Erythroblast (primary cell): ENCODE measurements at regions not wholly inside any gene's neighbourhood (a gene's known extent, or its start where the extent isn't known, plus 50 kb on each side); places are given as distances from the start of the nearest gene placed in this dataset.
"Not testable (repeated sequence)": the region's sequence is repeated elsewhere in the genome, so short reads cannot be mapped to it uniquely, and the experiment has no call there.

Experiments
- DNase-seq, 2 experiments: peaks; one replicate each; lab custom pipeline; 2025; lab: John Stamatoyannopoulos, UW
- GATA1 ChIP-seq: IDR thresholded peaks from 2 replicates; pipeline ENCODE4 v1.6.1; 2011; ENCODE audit warnings: low read depth, mild to moderate bottlenecking, control low read depth, low read length, moderate library complexity
- POLR2A ChIP-seq: IDR thresholded peaks from 2 replicates; pipeline ENCODE4 v1.6.1; 2011; ENCODE audit warnings: mild to moderate bottlenecking, low read length

GRCh38 chr3:106457281-106458180 is 588.7 kb upstream of the CBLB start:
- peak; percentile 71 to 74 for DNase-seq
- TF ChIP-seq POLR2A, result no peak
- TF ChIP-seq GATA1, result no peak

- TF ChIP-seq GATA1 (no peak), POLR2A (no peak)
- DNase-seq, result no peak
These were observed 590.1 kb upstream of the CBLB start for GRCh38 chr3:106458952-106459351.

- DNase-seq, result no peak
- TF ChIP-seq GATA1 (no peak), POLR2A (no peak)
These were observed 598.1 kb upstream of the CBLB start for GRCh38 chr3:106466881-106467280.

- TF ChIP-seq POLR2A (no peak), GATA1 (no peak)
- no peak for DNase-seq
These were observed 605.0 kb upstream of the CBLB start for GRCh38 chr3:106473576-106474475.

GRCh38 chr3:106482451-106482850 is 613.6 kb upstream of the CBLB start:
- no peak for DNase-seq

GRCh38 chr3:106485217-106485616 is 616.4 kb upstream of the CBLB start:
- DNase-seq, result no peak
- no peak for TF ChIP-seq POLR2A
- no peak for TF ChIP-seq GATA1

More at GRCh38 chr3:106482451-106482850, 613.6 kb upstream of the CBLB start:
- TF ChIP-seq POLR2A (no peak), GATA1 (no peak)

GRCh38 chr3:106485802-106486201 is 617.0 kb upstream of the CBLB start:
- TF ChIP-seq POLR2A (no peak), GATA1 (no peak)

GRCh38 chr3:106486945-106487639 is 618.3 kb upstream of the CBLB start:
- not testable (repeated sequence) for DNase-seq

More at GRCh38 chr3:106485802-106486201, 617.0 kb upstream of the CBLB start:
- no peak for DNase-seq

GRCh38 chr3:106488331-106488730 is 619.5 kb upstream of the CBLB start:
- no peak for DNase-seq
- TF ChIP-seq POLR2A, result no peak

- TF ChIP-seq POLR2A, result no peak
- DNase-seq, result no peak
These were observed 623.0 kb upstream of the CBLB start for GRCh38 chr3:106491796-106492195.

GRCh38 chr3:106508331-106508893 is 639.6 kb upstream of the CBLB start:
- TF ChIP-seq GATA1, result no peak
- no peak for TF ChIP-seq POLR2A
- no peak for DNase-seq

GRCh38 chr3:106510206-106510605 is 641.4 kb upstream of the CBLB start:
- no peak for DNase-seq

GRCh38 chr3:106512846-106513245 is 644.0 kb upstream of the CBLB start:
- TF ChIP-seq GATA1 (no peak), POLR2A (no peak)
- DNase-seq, result no peak

More at GRCh38 chr3:106510206-106510605, 641.4 kb upstream of the CBLB start:
- TF ChIP-seq GATA1 (no peak), POLR2A (no peak)
